Fibroblast of upper back skin (primary cell): ENCODE measurements at regions not wholly inside any gene's neighbourhood (a gene's known extent, or its start where the extent isn't known, plus 50 kb on each side); places are given as distances from the start of the nearest gene placed in this dataset.
"Not testable (repeated sequence)": the region's sequence is repeated elsewhere in the genome, so short reads cannot be mapped to it uniquely, and the experiment has no call there.

Experiments
- DNase-seq: peaks from one replicate; pipeline ENCODE4 v3.0.0-alpha.2; 2013

GRCh38 chr18:8501044-8501443, 108.2 kb upstream of the RAB12 start:
- DNase-seq = no peak

GRCh38 chr18:8503248-8503647, 106.0 kb upstream of the RAB12 start:
- no peak for DNase-seq

GRCh38 chr18:8504424-8504823, 104.8 kb upstream of the RAB12 start:
- no peak for DNase-seq

- DNase-seq = no peak
Observed at GRCh38 chr18:8504880-8505435, 104.3 kb upstream of the RAB12 start.

- DNase-seq = no peak
Observed at GRCh38 chr18:8506251-8507049, 102.8 kb upstream of the RAB12 start.

- DNase-seq = peak; percentile 9
Observed at GRCh38 chr18:8507361-8507760, 101.9 kb upstream of the RAB12 start.

- DNase-seq = peak; percentile 41
Observed at GRCh38 chr18:8507915-8508705, 101.1 kb upstream of the RAB12 start.

- DNase-seq = no peak
Observed at GRCh38 chr18:8513249-8513648, 96.0 kb upstream of the RAB12 start.

- no peak for DNase-seq
Observed at GRCh38 chr18:8514409-8514808, 94.8 kb upstream of the RAB12 start.

GRCh38 chr18:8515142-8515865, 93.9 kb upstream of the RAB12 start:
- DNase-seq = no peak

- no peak for DNase-seq
Observed at GRCh38 chr18:8516371-8517250, 92.6 kb upstream of the RAB12 start.

- no peak for DNase-seq
Observed at GRCh38 chr18:8517276-8517675, 92.0 kb upstream of the RAB12 start.

- no peak for DNase-seq
Observed at GRCh38 chr18:8519102-8519501, 90.1 kb upstream of the RAB12 start.

- no peak for DNase-seq
Observed at GRCh38 chr18:8520266-8520665, 89.0 kb upstream of the RAB12 start.

- DNase-seq = no peak
Observed at GRCh38 chr18:8522756-8523155, 86.5 kb upstream of the RAB12 start.

- no peak for DNase-seq
Observed at GRCh38 chr18:8525692-8526091, 83.5 kb upstream of the RAB12 start.

- DNase-seq = no peak
Observed at GRCh38 chr18:8526332-8526731, 82.9 kb upstream of the RAB12 start.

GRCh38 chr18:8529609-8530008, 79.6 kb upstream of the RAB12 start:
- DNase-seq = no peak

- not testable (repeated sequence) for DNase-seq
Observed at GRCh38 chr18:8531084-8531483, 78.2 kb upstream of the RAB12 start.

- DNase-seq = no peak
Observed at GRCh38 chr18:8536231-8536630, 73.0 kb upstream of the RAB12 start.

GRCh38 chr18:8536922-8537321, 72.3 kb upstream of the RAB12 start:
- DNase-seq = no peak

GRCh38 chr18:8537400-8537799, 71.8 kb upstream of the RAB12 start:
- no peak for DNase-seq
